ENCODE measurements at regions not wholly inside any gene's neighbourhood (a gene's known extent, or its start where the extent isn't known, plus 50 kb on each side); places are given as distances from the start of the nearest gene placed in this dataset.

DNA sequence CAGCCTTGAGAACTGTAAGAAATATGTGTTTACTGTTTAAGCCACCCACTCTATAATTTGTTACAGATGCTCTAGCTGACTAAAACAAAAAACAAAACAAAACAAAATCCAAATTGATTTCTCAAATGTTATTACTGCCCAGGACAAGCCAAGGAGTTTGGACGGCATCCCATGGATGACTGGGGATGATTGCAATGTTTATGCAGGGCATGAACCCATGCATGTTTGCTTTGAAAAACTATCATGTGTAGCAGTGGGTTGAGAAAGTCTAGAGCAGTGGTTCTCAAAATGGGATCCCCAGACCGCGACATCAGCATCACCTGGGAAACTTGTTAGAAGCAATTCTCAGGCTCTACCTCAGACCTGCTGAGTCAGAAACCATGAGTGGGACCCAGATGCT lies 223.2 kb upstream of the PSMD7 start:
- no peak for TF ChIP-seq CTBP1 (IDR thresholded peaks at IDR 0.05; ENCODE audit: borderline replicate concordance)
- no peak for TF ChIP-seq FOXA1 (IDR thresholded peaks at IDR 0.05)
- no peak for TF ChIP-seq FOXM1 (IDR thresholded peaks at IDR 0.05; ENCODE audit: borderline replicate concordance)
- no peak for TF ChIP-seq TARDBP (IDR thresholded peaks at IDR 0.05)
- TF ChIP-seq BHLHE40 (IDR thresholded peaks at IDR 0.05; ENCODE audit: borderline replicate concordance) = no peak
- TF ChIP-seq HDGF (IDR thresholded peaks at IDR 0.05; ENCODE audit: borderline replicate concordance) = no peak
- no peak for TF ChIP-seq ZNF384 (IDR thresholded peaks at IDR 0.05)
- TF ChIP-seq LEF1 (IDR thresholded peaks at IDR 0.05; ENCODE audit: borderline replicate concordance) = no peak
- TF ChIP-seq SUZ12 (IDR thresholded peaks at IDR 0.05) = no peak
- TF ChIP-seq NFRKB (IDR thresholded peaks at IDR 0.05) = no peak
- no peak for TF ChIP-seq PKNOX1 (IDR thresholded peaks at IDR 0.05)
- TF ChIP-seq L3MBTL2 (conservative IDR thresholded peaks at IDR 0.05) = no peak
- TF ChIP-seq SP1 (IDR thresholded peaks at IDR 0.05) = no peak

Data from HEK293T (cell line).